ENCODE measurements at regions not wholly inside any gene's neighbourhood (a gene's known extent, or its start where the extent isn't known, plus 50 kb on each side); places are given as distances from the start of the nearest gene placed in this dataset.
A peak's percentile ranks its signal among the peaks of the same experiment; 100 is the strongest.

DNA sequence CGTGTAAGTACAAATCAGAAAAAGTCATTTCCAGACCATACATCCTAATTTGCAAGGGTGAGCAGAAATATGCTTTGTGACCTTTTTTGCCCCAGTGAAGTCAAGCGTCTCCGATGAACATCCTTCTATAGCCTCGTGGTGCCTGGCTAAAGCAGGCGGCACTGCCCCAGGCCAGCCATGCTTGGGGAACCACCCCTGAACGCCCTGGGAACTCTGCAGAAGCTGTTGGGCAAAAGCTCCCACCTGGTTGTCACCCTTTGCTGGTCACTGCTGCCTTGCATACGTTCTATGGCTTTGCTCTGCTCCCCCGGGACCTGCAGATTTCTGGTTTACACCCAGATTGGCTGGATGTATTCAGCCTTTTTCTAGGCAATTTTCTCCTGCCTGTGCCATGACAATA, 256.4 kb downstream of the SS18 start:
- Histone ChIP-seq H3K4me3 (ENCODE audit: low read depth, low read length) (no peak overlapping the region), H3K27me3 (ENCODE audit: control insufficient read depth, insufficient read depth, low read length) (peaks cover 2% of the 10 kb centered on the region), H3K27ac (ENCODE audit: low read depth, low read length) (no peak overlapping the region), H3K9me3 (ENCODE audit: control insufficient read depth, insufficient read depth, low read length) (no peaks in the 10 kb centered on the region)
- ChIA-PET POLR2A (no interaction called here), CTCF (interaction anchor here (0.6 to 0.7 kb wide), 2 partner anchors 1247 to 1347 kb away, joined by 3 to 6 read pairs; no protein-coding TSS in a partner anchor)
- no peak for DNase-seq (ENCODE audit: low read depth, low spot score)
- TF ChIP-seq, protein P1, sequence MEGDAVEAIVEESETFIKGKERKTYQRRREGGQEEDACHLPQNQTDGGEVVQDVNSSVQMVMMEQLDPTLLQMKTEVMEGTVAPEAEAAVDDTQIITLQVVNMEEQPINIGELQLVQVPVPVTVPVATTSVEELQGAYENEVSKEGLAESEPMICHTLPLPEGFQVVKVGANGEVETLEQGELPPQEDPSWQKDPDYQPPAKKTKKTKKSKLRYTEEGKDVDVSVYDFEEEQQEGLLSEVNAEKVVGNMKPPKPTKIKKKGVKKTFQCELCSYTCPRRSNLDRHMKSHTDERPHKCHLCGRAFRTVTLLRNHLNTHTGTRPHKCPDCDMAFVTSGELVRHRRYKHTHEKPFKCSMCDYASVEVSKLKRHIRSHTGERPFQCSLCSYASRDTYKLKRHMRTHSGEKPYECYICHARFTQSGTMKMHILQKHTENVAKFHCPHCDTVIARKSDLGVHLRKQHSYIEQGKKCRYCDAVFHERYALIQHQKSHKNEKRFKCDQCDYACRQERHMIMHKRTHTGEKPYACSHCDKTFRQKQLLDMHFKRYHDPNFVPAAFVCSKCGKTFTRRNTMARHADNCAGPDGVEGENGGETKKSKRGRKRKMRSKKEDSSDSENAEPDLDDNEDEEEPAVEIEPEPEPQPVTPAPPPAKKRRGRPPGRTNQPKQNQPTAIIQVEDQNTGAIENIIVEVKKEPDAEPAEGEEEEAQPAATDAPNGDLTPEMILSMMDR (IDR thresholded peaks at IDR 0.05; ENCODE audit: low read depth, low read length): no peak

DNA sequence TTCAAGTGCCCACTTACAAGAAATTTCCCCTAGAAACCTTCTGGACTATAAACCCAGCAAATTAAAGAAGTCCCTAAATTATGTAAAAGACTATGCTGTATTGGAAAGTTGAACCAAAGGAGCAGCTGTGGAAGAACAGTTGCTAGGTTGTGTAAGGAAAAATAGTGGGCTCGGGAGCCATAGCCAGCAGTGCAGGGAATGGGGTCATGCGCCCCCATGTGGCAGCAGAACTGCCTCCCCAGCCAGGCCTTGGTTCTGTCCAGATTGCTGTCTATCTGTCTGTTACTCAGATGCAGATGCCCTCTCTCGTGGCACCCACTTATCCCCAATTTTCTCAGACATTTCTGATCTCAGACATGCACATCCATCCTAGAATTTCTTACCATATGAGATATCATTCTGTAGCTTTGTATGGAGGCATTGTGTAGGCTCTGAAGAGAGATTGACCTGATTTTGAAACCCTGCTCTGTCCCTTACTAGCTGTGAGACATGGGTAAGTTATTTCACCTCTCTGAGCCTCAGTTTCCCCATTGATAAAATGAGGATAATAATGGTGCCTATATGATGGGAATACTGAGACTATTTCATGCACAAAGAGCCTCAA, 258.3 kb downstream of the SS18 start:
- ChIA-PET CTCF (interaction anchor here (0.5 to 1.8 kb wide), 22 partner anchors 10 to 956 kb away, joined by 3 to 7 read pairs (median 3); no protein-coding TSS in a partner anchor), POLR2A (no interaction called here)
- TF ChIP-seq, protein P1 (IDR thresholded peaks at IDR 0.05; ENCODE audit: low read depth, low read length): peak; percentile 94
- no peaks in the 10 kb centered on the region for H3K9me3 ChIP-seq (ENCODE audit: control insufficient read depth, insufficient read depth, low read length)
- H3K4me3 ChIP-seq (ENCODE audit: low read depth, low read length): no peak overlapping the region
- H3K27me3 ChIP-seq (ENCODE audit: control insufficient read depth, insufficient read depth, low read length): no peaks in the 10 kb centered on the region
- H3K27ac ChIP-seq (ENCODE audit: low read depth, low read length): no peak overlapping the region
- peak; percentile 7 for DNase-seq (ENCODE audit: low read depth, low spot score)

DNA sequence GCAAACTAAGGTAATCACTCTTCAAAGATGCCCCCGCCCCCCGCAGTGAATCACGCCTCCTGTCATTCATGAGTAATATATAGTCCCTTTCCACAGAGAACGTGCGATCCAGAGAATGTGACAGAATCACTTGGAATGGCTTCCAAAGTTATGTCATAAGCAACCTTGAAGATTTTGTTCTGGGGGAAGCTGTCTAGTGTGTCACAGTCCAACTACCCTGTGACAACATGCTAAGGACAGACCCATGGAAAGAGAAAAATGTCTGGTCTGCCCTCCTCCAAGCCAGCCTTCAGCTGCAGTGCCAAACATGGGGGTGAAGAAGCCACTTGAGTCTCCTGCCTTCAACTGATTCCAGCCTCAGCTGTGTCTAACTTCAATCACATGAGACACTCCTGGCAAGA, 259.1 kb downstream of the SS18 start:
- H3K4me3 ChIP-seq (ENCODE audit: low read depth, low read length): no peak overlapping the region
- POLR2A ChIA-PET: no interaction called here
- TF ChIP-seq, protein P1 (IDR thresholded peaks at IDR 0.05; ENCODE audit: low read depth, low read length): no peak
- no peak for DNase-seq (ENCODE audit: low read depth, low spot score)
- CTCF ChIA-PET: interaction anchor here (0.5 to 1.8 kb wide), 9 partner anchors 9 to 490 kb away, joined by 3 to 7 read pairs (median 3); no protein-coding TSS in a partner anchor
- no peaks in the 10 kb centered on the region for H3K9me3 ChIP-seq (ENCODE audit: control insufficient read depth, insufficient read depth, low read length)
- no peaks in the 10 kb centered on the region for H3K27me3 ChIP-seq (ENCODE audit: control insufficient read depth, insufficient read depth, low read length)
- H3K27ac ChIP-seq (ENCODE audit: low read depth, low read length): no peak overlapping the region

DNA sequence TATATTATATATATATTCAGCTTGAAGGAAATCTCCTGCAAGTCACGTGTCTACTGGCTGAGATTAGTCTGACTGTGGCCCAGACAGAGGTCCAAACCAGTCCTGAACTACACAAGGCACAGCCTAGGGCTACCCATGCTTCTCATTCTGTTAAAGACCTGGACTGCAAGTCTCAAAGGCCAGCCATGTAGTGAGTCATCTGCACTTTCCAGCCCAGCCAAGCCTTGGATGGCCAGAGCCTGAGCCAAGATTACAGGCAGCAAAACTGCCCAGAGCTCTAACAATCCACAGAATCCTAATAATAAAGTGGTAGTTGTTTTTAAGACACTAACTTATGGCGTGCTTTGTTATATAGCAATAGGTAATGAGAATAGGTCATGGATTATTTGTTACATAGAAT, 259.6 kb downstream of the SS18 start:
- CTCF ChIA-PET: interaction anchor here (0.5 to 0.9 kb wide), 3 partner anchors 233 to 489 kb away, joined by 3 read pairs; no protein-coding TSS in a partner anchor
- TF ChIP-seq, protein P1 (IDR thresholded peaks at IDR 0.05; ENCODE audit: low read depth, low read length): no peak
- no peaks in the 10 kb centered on the region for H3K27me3 ChIP-seq (ENCODE audit: control insufficient read depth, insufficient read depth, low read length)
- H3K9me3 ChIP-seq (ENCODE audit: control insufficient read depth, insufficient read depth, low read length): no peaks in the 10 kb centered on the region
- peak; percentile 38 for DNase-seq (ENCODE audit: low read depth, low spot score)
- H3K4me3 ChIP-seq (ENCODE audit: low read depth, low read length): no peak overlapping the region
- POLR2A ChIA-PET: no interaction called here
- no peak overlapping the region for H3K27ac ChIP-seq (ENCODE audit: low read depth, low read length)

GRCh38 chr18:25827961-25828561, 262.4 kb downstream of the SS18 start:
- TF ChIP-seq, protein P1 (IDR thresholded peaks at IDR 0.05; ENCODE audit: low read depth, low read length): no peak
- Histone ChIP-seq H3K27me3 (ENCODE audit: control insufficient read depth, insufficient read depth, low read length) (no peaks in the 10 kb centered on the region), H3K9me3 (ENCODE audit: control insufficient read depth, insufficient read depth, low read length) (no peaks in the 10 kb centered on the region), H3K27ac (ENCODE audit: low read depth, low read length) (no peak overlapping the region), H3K4me3 (ENCODE audit: low read depth, low read length) (no peak overlapping the region)
- CTCF ChIA-PET: interaction anchor here (0.6 to 1.3 kb wide), 4 partner anchors 9 to 1228 kb away, joined by 3 read pairs; partner anchors contain the start of gene ZNF521
- DNase-seq (ENCODE audit: low read depth, low spot score): no peak
- POLR2A ChIA-PET: no interaction called here

Measured in AG04450 (cell line).